Fibroblast of upper back skin (primary cell): ENCODE measurements at regions not wholly inside any gene's neighbourhood (a gene's known extent, or its start where the extent isn't known, plus 50 kb on each side); places are given as distances from the start of the nearest gene placed in this dataset.
A peak's percentile ranks its signal among the peaks of the same experiment; 100 is the strongest.

ENCODE experiments used
- DNase-seq: peaks from one replicate; pipeline ENCODE4 v3.0.0-alpha.2; 2013

- DNase-seq = peak; percentile 17
Observed at GRCh38 chr9:109683521-109683920, 96.5 kb upstream of the PALM2AKAP2 start.

- DNase-seq = peak; percentile 18
Observed at GRCh38 chr9:109689701-109690100, 90.3 kb upstream of the PALM2AKAP2 start.

GRCh38 chr9:109699019-109699418, 81.0 kb upstream of the PALM2AKAP2 start:
- peak; percentile 18 for DNase-seq

- no peak for DNase-seq
Observed at GRCh38 chr9:109704546-109704945, 75.5 kb upstream of the PALM2AKAP2 start.

- DNase-seq = peak; percentile 57
Observed at GRCh38 chr9:109705515-109705914, 74.5 kb upstream of the PALM2AKAP2 start.

- DNase-seq = no peak
Observed at GRCh38 chr9:109707355-109707754, 72.6 kb upstream of the PALM2AKAP2 start.

GRCh38 chr9:109708451-109708945, 71.5 kb upstream of the PALM2AKAP2 start:
- peak; percentile 77 for DNase-seq

GRCh38 chr9:109709866-109710265, 70.1 kb upstream of the PALM2AKAP2 start:
- DNase-seq = no peak

- no peak for DNase-seq
Observed at GRCh38 chr9:109710830-109711229, 69.2 kb upstream of the PALM2AKAP2 start.

GRCh38 chr9:109715344-109715743, 64.7 kb upstream of the PALM2AKAP2 start:
- DNase-seq = no peak

GRCh38 chr9:109716631-109717030, 63.4 kb upstream of the PALM2AKAP2 start:
- DNase-seq = peak; percentile 30

- DNase-seq = no peak
Observed at GRCh38 chr9:109717342-109717741, 62.7 kb upstream of the PALM2AKAP2 start.

- no peak for DNase-seq
Observed at GRCh38 chr9:109718861-109719260, 61.1 kb upstream of the PALM2AKAP2 start.

GRCh38 chr9:109721001-109721400, 59.0 kb upstream of the PALM2AKAP2 start:
- peak; percentile 55 for DNase-seq

- DNase-seq = no peak
Observed at GRCh38 chr9:109722007-109722406, 58.0 kb upstream of the PALM2AKAP2 start.

- no peak for DNase-seq
Observed at GRCh38 chr9:109723781-109724180, 56.2 kb upstream of the PALM2AKAP2 start.

GRCh38 chr9:109725460-109725859, 54.5 kb upstream of the PALM2AKAP2 start:
- no peak for DNase-seq

GRCh38 chr9:109726119-109726518, 53.9 kb upstream of the PALM2AKAP2 start:
- no peak for DNase-seq

- peak; percentile 87 for DNase-seq
Observed at GRCh38 chr9:109728686-109729300, 51.2 kb upstream of the PALM2AKAP2 start.

- no peak for DNase-seq
Observed at GRCh38 chr9:109729513-109729912, 50.5 kb upstream of the PALM2AKAP2 start.
